ENCODE measurements at regions not wholly inside any gene's neighbourhood (a gene's known extent, or its start where the extent isn't known, plus 50 kb on each side); places are given as distances from the start of the nearest gene placed in this dataset.

DNA sequence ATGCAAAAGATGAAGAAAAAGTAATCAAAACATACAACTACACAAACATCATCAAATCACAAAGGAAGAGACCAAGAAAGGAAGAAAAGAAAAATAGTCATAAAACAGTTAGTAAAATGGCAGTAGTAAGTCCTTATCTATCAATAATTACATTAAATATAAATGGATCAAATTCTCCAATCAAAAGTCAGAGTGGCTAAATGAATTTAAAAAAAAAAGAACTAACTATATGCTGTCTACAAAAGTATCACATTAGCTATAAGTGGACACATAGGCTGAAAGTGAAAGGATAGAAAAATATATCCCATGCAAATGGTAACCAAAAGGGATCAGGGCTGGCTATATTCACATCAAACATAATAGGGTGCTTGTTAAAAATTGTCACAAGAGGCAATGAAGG, 116.5 kb downstream of the NOL4 start:
- no peak for DNase-seq (ENCODE audit: low read depth)
- no peak overlapping the region for H3K4me3 ChIP-seq (ENCODE audit: low read depth, low read length)
- TF ChIP-seq, protein P1, sequence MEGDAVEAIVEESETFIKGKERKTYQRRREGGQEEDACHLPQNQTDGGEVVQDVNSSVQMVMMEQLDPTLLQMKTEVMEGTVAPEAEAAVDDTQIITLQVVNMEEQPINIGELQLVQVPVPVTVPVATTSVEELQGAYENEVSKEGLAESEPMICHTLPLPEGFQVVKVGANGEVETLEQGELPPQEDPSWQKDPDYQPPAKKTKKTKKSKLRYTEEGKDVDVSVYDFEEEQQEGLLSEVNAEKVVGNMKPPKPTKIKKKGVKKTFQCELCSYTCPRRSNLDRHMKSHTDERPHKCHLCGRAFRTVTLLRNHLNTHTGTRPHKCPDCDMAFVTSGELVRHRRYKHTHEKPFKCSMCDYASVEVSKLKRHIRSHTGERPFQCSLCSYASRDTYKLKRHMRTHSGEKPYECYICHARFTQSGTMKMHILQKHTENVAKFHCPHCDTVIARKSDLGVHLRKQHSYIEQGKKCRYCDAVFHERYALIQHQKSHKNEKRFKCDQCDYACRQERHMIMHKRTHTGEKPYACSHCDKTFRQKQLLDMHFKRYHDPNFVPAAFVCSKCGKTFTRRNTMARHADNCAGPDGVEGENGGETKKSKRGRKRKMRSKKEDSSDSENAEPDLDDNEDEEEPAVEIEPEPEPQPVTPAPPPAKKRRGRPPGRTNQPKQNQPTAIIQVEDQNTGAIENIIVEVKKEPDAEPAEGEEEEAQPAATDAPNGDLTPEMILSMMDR (IDR thresholded peaks at IDR 0.05; ENCODE audit: insufficient read depth, low read length) = no peak

DNA sequence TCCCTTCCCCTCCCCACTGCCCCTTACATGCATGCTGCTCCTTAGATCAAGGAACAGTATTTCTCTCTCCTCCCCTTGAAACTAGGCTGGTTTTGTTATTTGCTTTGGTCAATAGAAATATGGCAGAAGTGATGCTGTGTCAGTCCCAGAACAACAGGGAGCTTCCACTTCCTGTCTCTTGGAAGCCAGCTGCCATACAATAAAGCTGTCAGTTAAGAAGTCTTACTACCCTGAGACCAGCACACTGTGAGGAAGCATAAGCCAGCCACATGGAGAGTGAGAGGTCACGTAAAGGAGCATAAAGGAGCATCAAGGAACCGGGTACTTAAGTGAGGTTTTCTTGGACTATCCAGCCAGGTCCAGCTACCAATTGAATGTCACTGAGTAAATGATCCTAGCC, 126.6 kb downstream of the NOL4 start:
- TF ChIP-seq, protein P1 (IDR thresholded peaks at IDR 0.05; ENCODE audit: insufficient read depth, low read length) = no peak
- H3K4me3 ChIP-seq (ENCODE audit: low read depth, low read length) = no peak overlapping the region
- DNase-seq (ENCODE audit: low read depth) = no peak

DNA sequence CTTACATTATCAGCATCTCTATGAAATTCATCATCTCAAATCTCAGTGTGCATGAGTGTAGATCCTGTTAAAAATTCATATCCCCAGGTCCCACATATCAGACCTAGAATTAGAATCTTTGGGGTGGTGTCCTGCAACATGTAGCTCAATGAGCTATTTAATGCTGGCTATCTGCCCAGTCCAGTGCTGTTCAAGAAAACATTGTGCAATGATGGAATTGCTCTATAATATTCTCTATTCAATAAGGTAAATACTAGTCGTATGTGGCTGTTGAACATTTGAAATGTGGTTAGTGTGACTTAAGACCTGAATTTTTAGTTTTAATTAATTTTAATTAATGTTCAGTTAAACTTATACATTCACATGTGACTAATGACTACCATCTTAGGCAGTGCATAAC, 127.4 kb downstream of the NOL4 start:
- peak; percentile 0 for DNase-seq (ENCODE audit: low read depth)
- TF ChIP-seq, protein P1 (IDR thresholded peaks at IDR 0.05; ENCODE audit: insufficient read depth, low read length) = no peak
- H3K4me3 ChIP-seq (ENCODE audit: low read depth, low read length) = no peak overlapping the region

DNA sequence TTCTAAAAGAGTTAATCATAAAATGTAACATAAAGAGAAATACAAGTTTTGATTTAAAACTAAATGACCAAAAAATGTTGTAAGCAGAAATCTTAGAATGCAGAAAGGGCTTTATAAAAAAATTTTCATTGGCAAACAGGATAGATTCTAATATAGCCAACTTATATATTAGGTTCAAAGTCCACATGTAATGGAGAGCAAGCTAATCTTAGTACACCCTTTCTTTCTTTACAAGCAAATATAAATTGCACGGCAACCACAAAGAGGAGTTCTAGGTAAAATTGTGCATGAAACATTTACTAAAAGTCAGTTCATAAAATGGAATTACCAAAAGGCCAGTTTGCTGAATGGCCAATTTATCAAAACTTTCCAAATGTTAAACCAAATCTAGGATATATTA, 130.6 kb downstream of the NOL4 start:
- no peak for DNase-seq (ENCODE audit: low read depth)
- no peak overlapping the region for H3K4me3 ChIP-seq (ENCODE audit: low read depth, low read length)
- TF ChIP-seq, protein P1 (IDR thresholded peaks at IDR 0.05; ENCODE audit: insufficient read depth, low read length) = no peak

- H3K4me3 ChIP-seq (ENCODE audit: low read depth, low read length) = no peak overlapping the region
- DNase-seq (ENCODE audit: low read depth) = no peak
- TF ChIP-seq, protein P1 (IDR thresholded peaks at IDR 0.05; ENCODE audit: insufficient read depth, low read length) = no peak
Measured at GRCh38 chr18:34092796-34093195, 131.9 kb downstream of the NOL4 start.

- no peak for DNase-seq (ENCODE audit: low read depth)
- TF ChIP-seq, protein P1 (IDR thresholded peaks at IDR 0.05; ENCODE audit: insufficient read depth, low read length) = no peak
- H3K4me3 ChIP-seq (ENCODE audit: low read depth, low read length) = no peak overlapping the region
Measured at GRCh38 chr18:34086370-34086769, 138.3 kb downstream of the NOL4 start.

DNA sequence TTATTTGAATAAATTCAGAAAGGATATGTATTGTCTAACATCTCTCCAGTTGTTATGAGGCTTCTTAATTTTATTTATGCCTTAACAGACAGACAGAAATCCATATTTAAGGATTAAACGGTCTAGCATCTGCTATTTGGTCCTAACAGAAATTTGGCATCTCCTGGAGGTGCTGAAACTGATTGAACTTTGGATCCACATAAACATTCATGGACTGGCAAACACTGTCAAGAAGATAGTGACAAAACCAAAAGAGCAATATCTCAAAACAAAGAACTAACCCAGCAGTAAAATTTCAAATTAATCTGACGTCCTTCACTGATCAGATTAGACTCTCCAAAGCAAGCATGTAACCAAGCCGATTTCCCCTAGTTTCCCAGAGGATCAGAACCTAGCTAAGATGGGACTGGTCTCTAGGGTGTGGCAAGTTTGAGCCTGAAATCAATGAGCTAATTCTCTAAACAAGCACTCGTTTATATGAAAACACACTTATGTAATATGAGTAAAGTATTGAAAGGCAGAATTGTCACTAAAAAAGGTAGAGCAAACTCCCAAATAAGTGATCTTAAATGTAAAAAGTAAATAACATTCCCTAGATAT, 139.5 kb downstream of the NOL4 start:
- TF ChIP-seq, protein P1 (IDR thresholded peaks at IDR 0.05; ENCODE audit: insufficient read depth, low read length) = no peak

More for the DNA sequence above, 139.5 kb downstream of the NOL4 start:
- DNase-seq (ENCODE audit: low read depth) = no peak
- no peak overlapping the region for H3K4me3 ChIP-seq (ENCODE audit: low read depth, low read length)
